IMR-90 (cell line): ENCODE measurements at regions not wholly inside any gene's neighbourhood (a gene's known extent, or its start where the extent isn't known, plus 50 kb on each side); places are given as distances from the start of the nearest gene placed in this dataset.

Experiments
- ATAC-seq: fragments of 200-7000 bp; cut with Tn5 transposase; 2 replicates; pipeline ENCODE4 v1.9.1; 2020; ENCODE audit warnings: low read depth, mild to moderate bottlenecking, moderate library complexity
- BruUV-seq: library from RNA; stranded (reverse); fragments of 400-500 nt; replicated peaks from 2 replicates; lab custom pipeline; 2021; lab: Mats Ljungman, UMichigan
- CTCF ChIA-PET: fragments of 300-600 bp; formaldehyde crosslinking; extraction: SDS; loops from one replicate; lab custom pipeline; 2021; ENCODE audit warnings: antibody characterized with exemption; lab: Yijun Ruan, JAX
- POLR2A ChIA-PET: fragments of 300-600 bp; sonication (Branson Sonifier 250); formaldehyde crosslinking; loops from one replicate; lab custom pipeline; 2022; ENCODE audit warnings: antibody characterized with exemption; ENCODE audit not compliant: unreplicated experiment; lab: Charles Lee
- DNase-seq: peaks from one replicate; pipeline ENCODE4 v3.0.0; 2013
- H2AFZ ChIP-seq: replicated peaks from 2 replicates; pipeline ENCODE3; 2013; ENCODE audit warnings: low read length, mild to moderate bottlenecking; ENCODE audit not compliant: poor library complexity
- H2AK5ac ChIP-seq: 2 replicates; pipeline ENCODE4 v1.6.1; 2013; ENCODE audit warnings: low read depth, low read length, inconsistent platforms
- H2AK9ac ChIP-seq: replicated peaks from 2 replicates; pipeline ENCODE3; 2013; ENCODE audit warnings: mild to moderate bottlenecking, low read depth, low read length, moderate library complexity; ENCODE audit not compliant: poor library complexity
- H2BK120ac ChIP-seq: 2 replicates; pipeline ENCODE4 v1.6.1; 2013; ENCODE audit warnings: low read depth, low read length, inconsistent platforms
- H2BK15ac ChIP-seq: 3 replicates; pipeline ENCODE4 v1.6.1; 2013; ENCODE audit warnings: low read depth, low read length, inconsistent platforms
- H2BK20ac ChIP-seq: 2 replicates; pipeline ENCODE4 v1.6.1; 2013; ENCODE audit warnings: low read depth, mild to moderate bottlenecking, inconsistent platforms, low read length, moderate library complexity
- H2BK5ac ChIP-seq: 2 replicates; pipeline ENCODE4 v1.6.1; 2013; ENCODE audit warnings: mild to moderate bottlenecking, low read depth, low read length, inconsistent platforms; ENCODE audit not compliant: poor library complexity, severe bottlenecking
- H3K14ac ChIP-seq: replicated peaks from 2 replicates; pipeline ENCODE4 v1.6.1; 2013; ENCODE audit warnings: low read depth, low read length, inconsistent platforms
- H3K18ac ChIP-seq: 2 replicates; pipeline ENCODE4 v1.6.1; 2013; ENCODE audit warnings: low read depth, low read length, control low read depth
- H3K23ac ChIP-seq: 2 replicates; pipeline ENCODE4 v1.6.1; 2013; ENCODE audit warnings: low read depth, low read length, inconsistent platforms
- H3K27ac ChIP-seq: 2 replicates; pipeline ENCODE4 v1.5.1; 2013; ENCODE audit warnings: mild to moderate bottlenecking, control low read depth, low read length; ENCODE audit not compliant: insufficient read depth
- H3K27me3 ChIP-seq: 2 replicates; pipeline ENCODE4 v1.6.1; 2013; ENCODE audit warnings: low read length; ENCODE audit not compliant: control insufficient read depth, insufficient read depth
- H3K36me3 ChIP-seq: 2 replicates; pipeline ENCODE4 v1.6.1; 2013; ENCODE audit warnings: low read length, mixed read lengths; ENCODE audit not compliant: control insufficient read depth, insufficient read depth
- H3K4ac ChIP-seq: 2 replicates; pipeline ENCODE4 v1.6.1; 2013; ENCODE audit warnings: low read depth, low read length, inconsistent platforms
- H3K4me1 ChIP-seq: 2 replicates; pipeline ENCODE4 v1.6.1; 2013; ENCODE audit warnings: low read length, mixed read lengths; ENCODE audit not compliant: control insufficient read depth, insufficient read depth
- H3K4me2 ChIP-seq: 2 replicates; pipeline ENCODE4 v1.6.1; 2013; ENCODE audit warnings: low read depth, mild to moderate bottlenecking, control low read depth, low read length, moderate library complexity
- H3K4me3 ChIP-seq: 2 replicates; pipeline ENCODE4 v1.5.1; 2013; ENCODE audit warnings: low read depth, mild to moderate bottlenecking, control low read depth, low read length, moderate library complexity; ENCODE audit not compliant: insufficient read depth
- H3K56ac ChIP-seq: 2 replicates; pipeline ENCODE4 v1.6.1; 2013; ENCODE audit warnings: low read length, inconsistent platforms; ENCODE audit not compliant: insufficient read depth; ENCODE audit errors: extremely low read depth
- H3K79me1 ChIP-seq, 2 experiments: 2 replicates each; pipeline ENCODE4 v1.6.1; 2013; ENCODE audit warnings: low read length in 2 of 2, inconsistent platforms in 1 of 2, low read depth in 1 of 2
- H3K9ac ChIP-seq: 2 replicates; pipeline ENCODE4 v1.6.1; 2013; ENCODE audit warnings: low read depth, low read length, control low read depth
- H3K9me1 ChIP-seq: 2 replicates; pipeline ENCODE4 v1.6.1; 2013; ENCODE audit warnings: low read length, inconsistent platforms; ENCODE audit not compliant: insufficient read depth
- H3K9me3 ChIP-seq: 2 replicates; pipeline ENCODE4 v1.6.1; 2013; ENCODE audit warnings: low read length; ENCODE audit not compliant: control insufficient read depth, insufficient read depth
- H4K20me1 ChIP-seq: 2 replicates; pipeline ENCODE4 v1.6.1; 2013; ENCODE audit warnings: low read length, inconsistent platforms; ENCODE audit not compliant: insufficient read depth
- H4K5ac ChIP-seq: 2 replicates; pipeline ENCODE4 v1.6.1; 2013; ENCODE audit warnings: mild to moderate bottlenecking, low read depth, low read length, control low read depth
- H4K8ac ChIP-seq, 2 experiments: 2 replicates each; pipeline ENCODE4 v1.6.1; 2013; ENCODE audit warnings: low read depth in 2 of 2, low read length in 2 of 2, control low read depth in 1 of 2, inconsistent platforms in 1 of 2
- H4K91ac ChIP-seq: 2 replicates; pipeline ENCODE4 v1.6.1; 2013; ENCODE audit warnings: low read depth, low read length, inconsistent platforms; ENCODE audit not compliant: insufficient read depth
- CHD1 ChIP-seq: IDR thresholded peaks from 2 replicates; pipeline ENCODE4 v1.6.1; 2012; ENCODE audit warnings: low read depth, low read length, improper control_type of control experiment
- MAFK ChIP-seq: IDR thresholded peaks from 2 replicates; pipeline ENCODE4 v1.6.1; 2012; ENCODE audit warnings: low read depth, low read length, improper control_type of control experiment
- MXI1 ChIP-seq: IDR thresholded peaks from 2 replicates; pipeline ENCODE4 v1.6.1; 2012; ENCODE audit warnings: low read depth, mild to moderate bottlenecking, low read length, moderate library complexity, borderline replicate concordance
- POLR2A ChIP-seq: IDR thresholded peaks from 2 replicates; pipeline ENCODE4 v1.6.1; 2012; ENCODE audit warnings: mild to moderate bottlenecking, low read depth, low read length
- WGBS, 2 experiments: methylation state at CpG; one replicate each; pipeline versions ENCODE4 v1.1.5 to v1.1.7; 2013; ENCODE audit warnings: missing lambda C conversion rate in 2 of 2; ENCODE audit not compliant: insufficient read length in 1 of 2; ENCODE audit errors: extremely low coverage in 2 of 2; 5-methylcytosine and 5-hydroxymethylcytosine counted together
- dilution Hi-C: fragments of 300-500 bp; cut with HindIII; formaldehyde crosslinking; loops from one replicate; pipeline ENCODE4 v1.14.3; 2018; ENCODE audit warnings: low sequenced_read_pairs; ENCODE audit not compliant: unreplicated experiment
- in situ Hi-C: fragments of 300-500 bp; cut with MboI; formaldehyde crosslinking; loops from 3 replicates; pipeline ENCODE4 v1.14.3; 2019; ENCODE audit warnings: low sequenced_read_pairs, inconsistent platforms, mixed read lengths
- intact Hi-C: fragments of 100-400 bp; cut with micrococcal nuclease; formaldehyde crosslinking; loops from 2 replicates; pipeline ENCODE4 v1.10.0; 2022
- TF ChIP-seq, protein P1 (sequence below): fragments of 150-350 bp; IDR thresholded peaks from 2 replicates; pipeline ENCODE4 v1.6.1; 2017; ENCODE audit warnings: mild to moderate bottlenecking, antibody characterized with exemption, low read length, low read depth

GRCh38 chr11:26225646-26226045, 106.3 kb upstream of the ANO3 start:
- Histone ChIP-seq H4K91ac (no peak overlapping the region), H3K4me1 (peaks cover 14% of the 10 kb centered on the region), H2BK15ac (0 out of 3 replicates have a peak overlapping the region, but pooled peaks have one; percentile 22), H4K5ac (no peak overlapping the region), H3K18ac (no peak overlapping the region), H4K8ac (peak overlapping the region in 1 of 2 experiments; percentile 4; a peak in 1 of 4 replicates), H2BK20ac (no peak overlapping the region), H3K9ac (no peak overlapping the region), H3K4me3 (no peak overlapping the region), H2AK5ac (no peak overlapping the region), H3K27me3 (no peaks in the 10 kb centered on the region), H3K9me1 (peaks cover 3% of the 10 kb centered on the region; the same call in 1 of the 2 replicates), H3K23ac (no peak overlapping the region), H4K20me1 (no peaks in the 10 kb centered on the region), H3K9me3 (no peaks in the 10 kb centered on the region), H3K36me3 (no peaks in the 10 kb centered on the region), H3K4me2 (no peak overlapping the region), H3K4ac (no peak overlapping the region), H3K56ac (no peak overlapping the region), H2AFZ (no peak overlapping the region), H2BK120ac (no peak overlapping the region), H2BK5ac (no peak overlapping the region), H3K14ac (no peak overlapping the region), H3K27ac (no peak overlapping the region), H3K79me1 (no peaks in the 10 kb centered on the region), H2AK9ac (no peak overlapping the region)
- in situ Hi-C loops (no loop called here), dilution Hi-C loops (no loop called here), intact Hi-C loops (loop anchor here (10.0 kb wide), 3 partner anchors 791 to 1831 kb away; no protein-coding TSS in a partner anchor)
- DNase-seq (no peak), ATAC-seq (no peak)
- no CpG with 5 or more reads among the region's 1 CpG for WGBS, 2 experiments
- POLR2A ChIA-PET = no interaction called here
- no peak for TF ChIP-seq POLR2A
- no peak for TF ChIP-seq MXI1
- no peak for TF ChIP-seq MAFK
- TF ChIP-seq CHD1 = no peak
- TF ChIP-seq, protein P1, sequence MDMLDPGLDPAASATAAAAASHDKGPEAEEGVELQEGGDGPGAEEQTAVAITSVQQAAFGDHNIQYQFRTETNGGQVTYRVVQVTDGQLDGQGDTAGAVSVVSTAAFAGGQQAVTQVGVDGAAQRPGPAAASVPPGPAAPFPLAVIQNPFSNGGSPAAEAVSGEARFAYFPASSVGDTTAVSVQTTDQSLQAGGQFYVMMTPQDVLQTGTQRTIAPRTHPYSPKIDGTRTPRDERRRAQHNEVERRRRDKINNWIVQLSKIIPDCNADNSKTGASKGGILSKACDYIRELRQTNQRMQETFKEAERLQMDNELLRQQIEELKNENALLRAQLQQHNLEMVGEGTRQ = no peak
- BruUV-seq = no TSS peak
- CTCF ChIA-PET = interaction anchor here (0.8 kb wide), 1 partner anchor 1908 kb away, joined by 3 read pairs; no protein-coding TSS in a partner anchor
